ENCODE measurements at regions not wholly inside any gene's neighbourhood (a gene's known extent, or its start where the extent isn't known, plus 50 kb on each side); places are given as distances from the start of the nearest gene placed in this dataset.
"Not testable (repeated sequence)": the region's sequence is repeated elsewhere in the genome, so short reads cannot be mapped to it uniquely, and the experiment has no call there.

DNA sequence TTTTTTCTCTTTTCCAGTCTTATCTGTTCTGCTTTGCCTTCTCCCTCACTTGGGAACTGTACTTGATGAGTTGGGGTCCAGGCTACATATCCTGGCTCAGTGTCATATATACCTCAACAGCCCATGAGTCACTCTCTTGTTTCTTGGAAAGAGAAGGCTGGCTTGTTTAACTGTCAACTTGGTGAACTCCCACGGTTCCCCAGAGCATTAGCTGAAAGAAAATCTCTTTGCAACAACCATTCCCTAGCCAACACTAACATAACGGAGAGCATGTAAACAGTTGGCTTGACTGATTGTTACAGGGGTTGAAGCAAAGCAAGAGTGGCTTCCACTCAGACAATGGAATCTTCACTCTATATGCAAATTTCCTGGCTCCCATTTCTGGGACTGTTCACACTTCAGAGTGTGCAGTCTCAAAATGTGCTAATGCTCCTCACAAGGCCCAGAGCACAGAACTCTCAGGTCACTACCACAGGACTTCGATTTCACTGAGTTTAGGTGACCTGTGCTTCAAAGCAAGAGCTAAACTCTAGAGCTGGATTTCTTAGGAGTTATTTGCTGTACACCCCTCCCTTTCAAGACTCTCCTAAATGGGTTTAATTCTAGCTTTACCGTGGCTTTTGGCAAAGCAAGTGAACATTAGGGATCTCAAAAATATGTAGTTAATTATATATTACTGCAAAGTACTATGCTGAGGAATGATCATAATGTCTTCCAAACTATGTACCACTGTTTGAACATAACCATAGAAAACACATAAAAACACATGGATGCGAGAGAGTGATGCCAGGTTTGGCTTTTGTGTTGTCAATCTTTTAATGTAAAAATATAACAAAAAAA is 609.8 kb downstream of the RFPL4B start:
- no peak overlapping the region for H3K27ac ChIP-seq
- no peak for TF ChIP-seq ZFX (IDR thresholded peaks at IDR 0.05)
- TF ChIP-seq, protein P1, sequence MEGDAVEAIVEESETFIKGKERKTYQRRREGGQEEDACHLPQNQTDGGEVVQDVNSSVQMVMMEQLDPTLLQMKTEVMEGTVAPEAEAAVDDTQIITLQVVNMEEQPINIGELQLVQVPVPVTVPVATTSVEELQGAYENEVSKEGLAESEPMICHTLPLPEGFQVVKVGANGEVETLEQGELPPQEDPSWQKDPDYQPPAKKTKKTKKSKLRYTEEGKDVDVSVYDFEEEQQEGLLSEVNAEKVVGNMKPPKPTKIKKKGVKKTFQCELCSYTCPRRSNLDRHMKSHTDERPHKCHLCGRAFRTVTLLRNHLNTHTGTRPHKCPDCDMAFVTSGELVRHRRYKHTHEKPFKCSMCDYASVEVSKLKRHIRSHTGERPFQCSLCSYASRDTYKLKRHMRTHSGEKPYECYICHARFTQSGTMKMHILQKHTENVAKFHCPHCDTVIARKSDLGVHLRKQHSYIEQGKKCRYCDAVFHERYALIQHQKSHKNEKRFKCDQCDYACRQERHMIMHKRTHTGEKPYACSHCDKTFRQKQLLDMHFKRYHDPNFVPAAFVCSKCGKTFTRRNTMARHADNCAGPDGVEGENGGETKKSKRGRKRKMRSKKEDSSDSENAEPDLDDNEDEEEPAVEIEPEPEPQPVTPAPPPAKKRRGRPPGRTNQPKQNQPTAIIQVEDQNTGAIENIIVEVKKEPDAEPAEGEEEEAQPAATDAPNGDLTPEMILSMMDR (conservative IDR thresholded peaks at IDR 0.05): no peak

GRCh38 chr6:112957536-112957916 is 610.4 kb downstream of the RFPL4B start:
- no peak for TF ChIP-seq ZFX (IDR thresholded peaks at IDR 0.05)
- TF ChIP-seq, protein P1 (conservative IDR thresholded peaks at IDR 0.05): no peak
- H3K27ac ChIP-seq: no peak overlapping the region

DNA sequence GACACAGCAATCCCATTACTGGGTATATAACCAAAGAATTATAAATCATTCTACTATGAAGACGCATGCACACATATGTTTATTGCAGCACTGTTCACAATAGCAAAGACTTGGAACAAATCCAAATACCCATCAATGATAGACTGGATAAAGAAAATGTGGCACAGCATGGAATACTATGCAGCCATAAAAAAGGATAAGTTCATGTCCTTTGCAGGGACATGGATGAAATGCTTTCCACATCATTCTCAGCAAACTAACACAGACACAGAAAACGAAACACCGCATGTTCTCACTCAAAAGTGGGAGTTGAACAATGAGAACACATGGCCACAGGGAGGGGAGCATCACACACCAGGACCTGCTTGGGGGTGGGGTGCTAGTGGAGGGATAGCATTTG is 613.0 kb downstream of the RFPL4B start:
- not testable (repeated sequence) for H3K27ac ChIP-seq

GRCh38 chr6:112967974-112968373 is 620.8 kb downstream of the RFPL4B start:
- no peak overlapping the region for H3K27ac ChIP-seq
- TF ChIP-seq, protein P1 (conservative IDR thresholded peaks at IDR 0.05): no peak
- no peak for TF ChIP-seq ZFX (IDR thresholded peaks at IDR 0.05)

DNA sequence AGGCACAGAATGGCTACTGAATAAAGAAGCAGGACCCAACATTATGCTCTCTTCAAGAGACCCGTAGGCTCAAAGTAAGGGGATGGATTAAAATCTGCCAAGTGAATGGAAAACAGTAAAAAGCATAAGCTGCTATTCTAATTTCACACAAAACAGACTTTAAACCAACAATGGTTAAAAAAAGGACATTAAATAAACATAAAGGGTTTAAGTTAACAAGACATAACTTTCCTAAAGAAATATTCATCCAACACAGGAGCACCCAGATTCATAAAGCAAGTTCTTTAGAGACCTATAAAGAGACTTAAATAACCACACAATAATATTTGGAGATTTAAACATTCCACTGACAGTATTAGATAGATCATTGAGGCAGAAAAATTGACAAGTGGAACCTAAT is 624.5 kb downstream of the RFPL4B start:
- TF ChIP-seq, protein P1 (conservative IDR thresholded peaks at IDR 0.05): no peak
- no peak for TF ChIP-seq ZFX (IDR thresholded peaks at IDR 0.05)
- H3K27ac ChIP-seq: no peak overlapping the region

DNA sequence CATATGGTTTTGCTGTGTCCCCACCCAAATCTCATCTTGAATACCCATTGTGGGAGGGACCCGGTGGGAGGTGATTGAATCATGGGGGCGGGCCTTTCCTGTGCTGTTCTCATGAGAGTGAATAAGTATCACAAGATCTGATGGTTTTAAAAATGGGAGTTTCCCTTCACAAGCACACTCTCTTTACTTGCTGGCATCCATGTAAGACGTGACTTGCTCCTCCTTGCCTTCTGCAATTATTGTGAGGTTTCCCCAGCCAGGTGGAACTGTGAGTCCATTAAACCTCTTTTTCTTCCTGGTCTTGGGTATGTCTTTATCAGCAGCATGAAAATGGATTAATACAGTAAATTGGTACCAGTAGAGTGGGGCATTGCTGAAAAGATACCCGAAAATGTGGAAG is 627.8 kb downstream of the RFPL4B start:
- H3K27ac ChIP-seq: not testable (repeated sequence)

GRCh38 chr6:112976579-112976978 is 629.4 kb downstream of the RFPL4B start:
- H3K27ac ChIP-seq: not testable (repeated sequence)

GRCh38 chr6:112979830-112980229 is 632.7 kb downstream of the RFPL4B start:
- TF ChIP-seq ZFX (IDR thresholded peaks at IDR 0.05): no peak
- TF ChIP-seq, protein P1 (conservative IDR thresholded peaks at IDR 0.05): no peak
- no peak overlapping the region for H3K27ac ChIP-seq

GRCh38 chr6:112980676-112981075 is 633.5 kb downstream of the RFPL4B start:
- TF ChIP-seq ZFX (IDR thresholded peaks at IDR 0.05): no peak
- TF ChIP-seq, protein P1 (conservative IDR thresholded peaks at IDR 0.05): no peak
- H3K27ac ChIP-seq: no peak overlapping the region

Measured in C4-2B (cell line).